MM.1S (cell line): ENCODE measurements at regions not wholly inside any gene's neighbourhood (a gene's known extent, or its start where the extent isn't known, plus 50 kb on each side); places are given as distances from the start of the nearest gene placed in this dataset.

ENCODE experiments used
- EZH2 ChIP-seq: fragments of 300-600 bp; sonication (generic); optimal IDR thresholded peaks from 2 replicates; pipeline ENCODE3; 2017; ENCODE audit warnings: low read depth, mild to moderate bottlenecking, antibody characterized with exemption, low read length, mixed read lengths
- TF ChIP-seq, protein P1 (sequence below): fragments of 300-600 bp; sonication (generic); IDR thresholded peaks from 2 replicates; pipeline ENCODE4 v1.5.1; 2016; ENCODE audit warnings: antibody characterized with exemption, low read length, mixed read lengths

DNA sequence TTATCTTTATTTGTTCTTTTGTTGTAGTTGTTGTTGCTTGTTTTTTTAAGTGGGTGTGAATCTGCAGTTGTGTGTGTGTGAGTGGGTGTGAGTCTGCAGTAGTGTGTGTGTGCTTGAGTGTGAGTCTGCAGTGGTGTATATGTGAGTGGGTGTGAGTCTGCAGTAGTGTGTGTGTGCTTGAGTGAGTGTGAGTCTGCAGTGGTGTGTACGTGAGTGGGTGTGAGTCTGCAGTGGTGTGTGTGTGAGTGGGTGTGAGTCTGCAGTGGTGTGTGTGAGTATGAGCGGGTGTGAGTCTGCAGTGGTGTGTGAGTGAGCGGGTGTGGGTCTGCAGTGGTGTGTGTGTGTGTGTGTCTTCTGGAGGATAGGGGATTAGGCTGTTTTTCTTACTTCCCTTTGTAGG, 1186.8 kb upstream of the SEL1L start:
- TF ChIP-seq, protein P1, sequence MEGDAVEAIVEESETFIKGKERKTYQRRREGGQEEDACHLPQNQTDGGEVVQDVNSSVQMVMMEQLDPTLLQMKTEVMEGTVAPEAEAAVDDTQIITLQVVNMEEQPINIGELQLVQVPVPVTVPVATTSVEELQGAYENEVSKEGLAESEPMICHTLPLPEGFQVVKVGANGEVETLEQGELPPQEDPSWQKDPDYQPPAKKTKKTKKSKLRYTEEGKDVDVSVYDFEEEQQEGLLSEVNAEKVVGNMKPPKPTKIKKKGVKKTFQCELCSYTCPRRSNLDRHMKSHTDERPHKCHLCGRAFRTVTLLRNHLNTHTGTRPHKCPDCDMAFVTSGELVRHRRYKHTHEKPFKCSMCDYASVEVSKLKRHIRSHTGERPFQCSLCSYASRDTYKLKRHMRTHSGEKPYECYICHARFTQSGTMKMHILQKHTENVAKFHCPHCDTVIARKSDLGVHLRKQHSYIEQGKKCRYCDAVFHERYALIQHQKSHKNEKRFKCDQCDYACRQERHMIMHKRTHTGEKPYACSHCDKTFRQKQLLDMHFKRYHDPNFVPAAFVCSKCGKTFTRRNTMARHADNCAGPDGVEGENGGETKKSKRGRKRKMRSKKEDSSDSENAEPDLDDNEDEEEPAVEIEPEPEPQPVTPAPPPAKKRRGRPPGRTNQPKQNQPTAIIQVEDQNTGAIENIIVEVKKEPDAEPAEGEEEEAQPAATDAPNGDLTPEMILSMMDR, result no peak
- no peak for TF ChIP-seq EZH2
